GM12878 (cell line): ENCODE measurements at regions not wholly inside any gene's neighbourhood (a gene's known extent, or its start where the extent isn't known, plus 50 kb on each side); places are given as distances from the start of the nearest gene placed in this dataset.

Source experiments
- KAT2A ChIP-seq: conservative IDR thresholded peaks from 2 replicates; pipeline ENCODE4 v1.6.1; 2011; ENCODE audit warnings: low read depth, low read length; ENCODE audit not compliant: control insufficient read depth
- KLF5 ChIP-seq: fragments of 450-650 bp; IDR thresholded peaks from 2 replicates; pipeline ENCODE4 v1.6.1; 2014; ENCODE audit warnings: mild to moderate bottlenecking; ENCODE audit not compliant: partially characterized antibody
- STAT3 ChIP-seq: IDR thresholded peaks from 2 replicates; pipeline ENCODE4 v1.6.1; 2011; ENCODE audit warnings: low read depth, low read length, improper control_type of control experiment
- TARDBP ChIP-seq: IDR thresholded peaks from 2 replicates; pipeline ENCODE4 v1.6.1; 2016; ENCODE audit warnings: borderline replicate concordance
- ZNF207 ChIP-seq: fragments of 450-650 bp; IDR thresholded peaks from 2 replicates; pipeline ENCODE4 v1.6.1; 2014; ENCODE audit warnings: antibody characterized with exemption, mild to moderate bottlenecking, borderline replicate concordance
- TF ChIP-seq, protein P1 (sequence below): fragments of 450-650 bp; IDR thresholded peaks from 2 replicates; pipeline ENCODE4 v1.6.1; 2016; ENCODE audit warnings: mild to moderate bottlenecking, moderate library complexity, borderline replicate concordance
- TF ChIP-seq, protein P2 (sequence below): fragments of 450-650 bp; formaldehyde crosslinking; IDR thresholded peaks from 2 replicates; pipeline ENCODE4 v1.4.0; 2022; ENCODE audit warnings: mild to moderate bottlenecking, moderate library complexity

DNA sequence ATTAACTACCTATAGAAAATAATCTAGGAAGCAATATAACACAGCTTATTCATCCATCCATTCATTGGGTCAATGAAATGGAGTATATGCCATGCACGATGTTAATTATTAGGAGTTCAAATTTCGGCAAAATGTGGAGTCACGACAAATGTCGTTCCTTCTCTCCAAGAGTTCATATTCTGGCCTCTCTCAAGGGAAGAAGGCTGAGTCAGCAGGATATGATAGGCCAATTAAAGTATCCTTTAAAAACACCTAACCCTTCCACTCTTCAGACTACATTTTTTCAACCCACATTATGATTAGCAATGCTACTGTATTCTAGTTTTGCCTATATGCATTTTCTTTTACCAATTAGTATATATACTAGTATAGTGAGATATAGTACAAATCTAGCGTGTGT, 163.1 kb downstream of the LARP7 start (continued):
- TF ChIP-seq, protein P1, sequence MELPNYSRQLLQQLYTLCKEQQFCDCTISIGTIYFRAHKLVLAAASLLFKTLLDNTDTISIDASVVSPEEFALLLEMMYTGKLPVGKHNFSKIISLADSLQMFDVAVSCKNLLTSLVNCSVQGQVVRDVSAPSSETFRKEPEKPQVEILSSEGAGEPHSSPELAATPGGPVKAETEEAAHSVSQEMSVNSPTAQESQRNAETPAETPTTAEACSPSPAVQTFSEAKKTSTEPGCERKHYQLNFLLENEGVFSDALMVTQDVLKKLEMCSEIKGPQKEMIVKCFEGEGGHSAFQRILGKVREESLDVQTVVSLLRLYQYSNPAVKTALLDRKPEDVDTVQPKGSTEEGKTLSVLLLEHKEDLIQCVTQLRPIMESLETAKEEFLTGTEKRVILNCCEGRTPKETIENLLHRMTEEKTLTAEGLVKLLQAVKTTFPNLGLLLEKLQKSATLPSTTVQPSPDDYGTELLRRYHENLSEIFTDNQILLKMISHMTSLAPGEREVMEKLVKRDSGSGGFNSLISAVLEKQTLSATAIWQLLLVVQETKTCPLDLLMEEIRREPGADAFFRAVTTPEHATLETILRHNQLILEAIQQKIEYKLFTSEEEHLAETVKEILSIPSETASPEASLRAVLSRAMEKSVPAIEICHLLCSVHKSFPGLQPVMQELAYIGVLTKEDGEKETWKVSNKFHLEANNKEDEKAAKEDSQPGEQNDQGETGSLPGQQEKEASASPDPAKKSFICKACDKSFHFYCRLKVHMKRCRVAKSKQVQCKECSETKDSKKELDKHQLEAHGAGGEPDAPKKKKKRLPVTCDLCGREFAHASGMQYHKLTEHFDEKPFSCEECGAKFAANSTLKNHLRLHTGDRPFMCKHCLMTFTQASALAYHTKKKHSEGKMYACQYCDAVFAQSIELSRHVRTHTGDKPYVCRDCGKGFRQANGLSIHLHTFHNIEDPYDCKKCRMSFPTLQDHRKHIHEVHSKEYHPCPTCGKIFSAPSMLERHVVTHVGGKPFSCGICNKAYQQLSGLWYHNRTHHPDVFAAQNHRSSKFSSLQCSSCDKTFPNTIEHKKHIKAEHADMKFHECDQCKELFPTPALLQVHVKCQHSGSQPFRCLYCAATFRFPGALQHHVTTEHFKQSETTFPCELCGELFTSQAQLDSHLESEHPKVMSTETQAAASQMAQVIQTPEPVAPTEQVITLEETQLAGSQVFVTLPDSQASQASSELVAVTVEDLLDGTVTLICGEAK, result no peak
- TF ChIP-seq STAT3, result no peak
- TF ChIP-seq TARDBP, result no peak
- TF ChIP-seq KAT2A, result no peak
- no peak for TF ChIP-seq ZNF207
- TF ChIP-seq, protein P2, sequence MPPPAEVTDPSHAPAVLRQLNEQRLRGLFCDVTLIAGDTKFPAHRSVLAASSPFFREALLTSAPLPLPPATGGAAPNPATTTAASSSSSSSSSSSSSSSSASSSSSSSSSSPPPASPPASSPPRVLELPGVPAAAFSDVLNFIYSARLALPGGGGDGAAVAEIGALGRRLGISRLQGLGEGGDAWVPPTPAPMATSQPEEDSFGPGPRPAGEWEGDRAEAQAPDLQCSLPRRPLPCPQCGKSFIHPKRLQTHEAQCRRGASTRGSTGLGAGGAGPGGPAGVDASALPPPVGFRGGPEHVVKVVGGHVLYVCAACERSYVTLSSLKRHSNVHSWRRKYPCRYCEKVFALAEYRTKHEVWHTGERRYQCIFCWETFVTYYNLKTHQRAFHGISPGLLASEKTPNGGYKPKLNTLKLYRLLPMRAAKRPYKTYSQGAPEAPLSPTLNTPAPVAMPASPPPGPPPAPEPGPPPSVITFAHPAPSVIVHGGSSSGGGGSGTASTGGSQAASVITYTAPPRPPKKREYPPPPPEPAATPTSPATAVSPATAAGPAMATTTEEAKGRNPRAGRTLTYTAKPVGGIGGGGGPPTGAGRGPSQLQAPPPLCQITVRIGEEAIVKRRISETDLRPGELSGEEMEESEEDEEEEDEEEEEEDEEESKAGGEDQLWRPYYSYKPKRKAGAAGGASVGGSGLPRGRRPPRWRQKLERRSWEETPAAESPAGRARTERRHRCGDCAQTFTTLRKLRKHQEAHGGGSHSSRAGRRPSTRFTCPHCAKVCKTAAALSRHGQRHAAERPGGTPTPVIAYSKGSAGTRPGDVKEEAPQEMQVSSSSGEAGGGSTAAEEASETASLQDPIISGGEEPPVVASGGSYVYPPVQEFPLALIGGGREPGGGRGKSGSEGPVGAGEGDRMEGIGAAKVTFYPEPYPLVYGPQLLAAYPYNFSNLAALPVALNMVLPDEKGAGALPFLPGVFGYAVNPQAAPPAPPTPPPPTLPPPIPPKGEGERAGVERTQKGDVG (CRISPR knock-in tag), result no peak
- no peak for TF ChIP-seq KLF5
